ENCODE measurements at regions not wholly inside any gene's neighbourhood (a gene's known extent, or its start where the extent isn't known, plus 50 kb on each side); places are given as distances from the start of the nearest gene placed in this dataset.

GRCh38 chr1:67594764-67595163 is 90.2 kb upstream of the GADD45A start:
- no peaks in the 10 kb centered on the region for H3K9me3 ChIP-seq (replicated peaks)
- no peaks in the 10 kb centered on the region for H3K36me3 ChIP-seq
- no peaks in the 10 kb centered on the region; the same call in 1 of the 2 replicates for H3K27me3 ChIP-seq (replicated peaks)
- H3K27ac ChIP-seq, result no peak overlapping the region
- no peak overlapping the region for H3K4me3 ChIP-seq
- H3K4me1 ChIP-seq (replicated peaks), result peaks cover 22% of the 10 kb centered on the region
- DNase-seq (ENCODE audit: low read depth in 1 of 2, low spot score in 2 of 2), result no peak

- H3K27ac ChIP-seq, result no peak overlapping the region
- no peak overlapping the region for H3K4me3 ChIP-seq
- H3K27me3 ChIP-seq (replicated peaks), result no peaks in the 10 kb centered on the region; the same call in 1 of the 2 replicates
- no peaks in the 10 kb centered on the region for H3K36me3 ChIP-seq
- H3K4me1 ChIP-seq (replicated peaks), result peaks cover 12% of the 10 kb centered on the region
- no peak for DNase-seq (ENCODE audit: low read depth in 1 of 2, low spot score in 2 of 2)
- H3K9me3 ChIP-seq (replicated peaks), result no peaks in the 10 kb centered on the region
Measured at GRCh38 chr1:67596674-67597073, 88.3 kb upstream of the GADD45A start.

DNA sequence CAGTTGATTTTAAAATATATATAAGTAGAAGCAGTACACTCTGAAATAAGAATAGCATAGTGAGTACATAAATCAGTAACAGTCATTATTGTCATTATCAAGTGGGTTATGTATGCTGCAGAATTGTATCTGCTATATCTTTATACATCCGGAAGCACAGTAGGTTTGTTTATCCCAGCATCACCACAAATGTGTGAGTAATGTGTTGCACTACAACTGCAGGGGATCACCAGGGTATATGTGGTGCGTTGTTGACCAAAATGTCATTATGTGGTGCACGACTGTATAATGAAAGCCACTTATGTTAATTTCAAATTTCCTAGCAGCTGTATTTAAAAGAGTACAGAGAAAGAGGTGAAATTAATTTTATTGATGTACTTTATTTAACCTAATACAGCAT is 87.7 kb upstream of the GADD45A start:
- no peak overlapping the region for H3K4me3 ChIP-seq
- H3K27ac ChIP-seq, result no peak overlapping the region
- H3K9me3 ChIP-seq (replicated peaks), result no peaks in the 10 kb centered on the region
- peak in 1 of 2 experiments; percentile 23 for DNase-seq (ENCODE audit: low read depth in 1 of 2, low spot score in 2 of 2)
- no peaks in the 10 kb centered on the region; the same call in 1 of the 2 replicates for H3K27me3 ChIP-seq (replicated peaks)
- peaks cover 12% of the 10 kb centered on the region for H3K4me1 ChIP-seq (replicated peaks)
- no peaks in the 10 kb centered on the region for H3K36me3 ChIP-seq

DNA sequence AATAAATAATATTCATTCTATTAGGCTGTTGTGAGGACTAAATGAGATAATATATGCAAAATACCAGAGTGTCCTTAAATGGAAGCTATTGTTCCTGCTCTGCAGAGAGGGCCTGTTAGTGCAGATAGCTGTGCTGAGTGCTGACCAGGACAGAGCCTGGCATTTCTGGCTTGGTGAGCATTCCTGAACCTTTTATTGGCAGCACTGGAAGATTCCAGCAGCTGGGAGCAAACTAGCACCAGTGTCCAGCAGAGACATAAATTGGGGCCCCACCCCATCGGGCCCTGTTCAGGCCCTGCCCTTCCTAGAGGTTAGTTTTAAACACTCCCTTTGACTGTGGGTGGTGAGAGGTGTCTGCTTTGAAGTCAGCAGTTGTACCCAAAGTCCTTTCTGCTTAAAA is 85.9 kb upstream of the GADD45A start:
- H3K27me3 ChIP-seq (replicated peaks), result no peaks in the 10 kb centered on the region
- H3K4me1 ChIP-seq (replicated peaks), result peaks cover 12% of the 10 kb centered on the region
- no peak for DNase-seq (ENCODE audit: low read depth in 1 of 2, low spot score in 2 of 2)
- H3K4me3 ChIP-seq, result no peak overlapping the region
- H3K9me3 ChIP-seq (replicated peaks), result no peaks in the 10 kb centered on the region
- H3K36me3 ChIP-seq, result no peaks in the 10 kb centered on the region
- H3K27ac ChIP-seq, result no peak overlapping the region

DNA sequence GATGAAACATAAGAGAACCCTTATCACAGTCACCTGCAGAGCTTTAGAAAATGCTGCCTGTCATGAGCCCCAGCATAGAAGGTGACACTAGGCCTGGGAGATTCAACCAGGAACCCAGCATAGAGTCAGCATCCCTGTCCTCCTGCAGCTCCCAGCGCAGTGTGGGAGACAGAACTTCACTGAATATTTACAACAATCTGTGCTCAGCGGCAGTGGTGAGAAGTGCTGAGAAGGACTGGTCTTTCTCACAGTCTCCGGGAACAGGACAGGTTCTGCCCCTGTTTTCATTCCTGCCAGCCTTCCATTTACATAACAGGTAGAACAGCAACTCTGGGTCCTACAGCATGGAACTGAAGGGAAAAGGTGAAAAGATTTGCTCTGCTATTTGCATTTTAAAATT is 83.5 kb upstream of the GADD45A start:
- Histone ChIP-seq H3K36me3 (no peaks in the 10 kb centered on the region), H3K9me3 (replicated peaks) (no peaks in the 10 kb centered on the region)

DNA sequence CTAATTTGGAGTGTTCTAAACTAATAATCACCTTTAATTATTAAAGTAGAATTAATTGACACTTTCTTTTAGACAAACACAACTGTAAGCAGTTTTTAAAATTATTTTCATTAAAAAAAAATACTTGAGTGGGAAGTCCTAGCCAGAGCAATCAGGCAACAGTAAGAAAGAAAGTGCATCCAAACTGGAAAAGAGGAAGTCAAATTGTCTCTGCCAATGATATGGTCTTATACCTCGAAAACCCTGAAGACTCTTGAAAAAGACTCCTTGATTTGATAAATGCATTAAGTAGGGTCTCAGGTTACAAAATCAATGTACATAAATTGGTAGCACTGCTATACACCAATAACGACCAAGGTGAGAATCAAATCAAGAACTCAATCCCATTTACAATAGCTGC is 83.0 kb upstream of the GADD45A start:
- no peaks in the 10 kb centered on the region for H3K27me3 ChIP-seq (replicated peaks)
- H3K27ac ChIP-seq, result no peak overlapping the region
- no peak overlapping the region for H3K4me3 ChIP-seq
- H3K36me3 ChIP-seq, result no peaks in the 10 kb centered on the region
- H3K9me3 ChIP-seq (replicated peaks), result no peaks in the 10 kb centered on the region
- no peak for DNase-seq (ENCODE audit: low read depth in 1 of 2, low spot score in 2 of 2)
- peaks cover 10% of the 10 kb centered on the region for H3K4me1 ChIP-seq (replicated peaks)

More for the DNA sequence above, 83.5 kb upstream of the GADD45A start:
- DNase-seq (ENCODE audit: low read depth in 1 of 2, low spot score in 2 of 2), result no peak
- Histone ChIP-seq H3K27me3 (replicated peaks) (no peaks in the 10 kb centered on the region), H3K27ac (no peak overlapping the region), H3K4me1 (replicated peaks) (peaks cover 12% of the 10 kb centered on the region), H3K4me3 (no peak overlapping the region)

GRCh38 chr1:67604778-67605177 is 80.2 kb upstream of the GADD45A start:
- Histone ChIP-seq H3K9me3 (replicated peaks) (no peaks in the 10 kb centered on the region), H3K4me3 (no peak overlapping the region), H3K36me3 (no peaks in the 10 kb centered on the region), H3K4me1 (replicated peaks) (no peaks in the 10 kb centered on the region), H3K27ac (no peak overlapping the region), H3K27me3 (replicated peaks) (no peaks in the 10 kb centered on the region)
- no peak for DNase-seq (ENCODE audit: low read depth in 1 of 2, low spot score in 2 of 2)

DNA sequence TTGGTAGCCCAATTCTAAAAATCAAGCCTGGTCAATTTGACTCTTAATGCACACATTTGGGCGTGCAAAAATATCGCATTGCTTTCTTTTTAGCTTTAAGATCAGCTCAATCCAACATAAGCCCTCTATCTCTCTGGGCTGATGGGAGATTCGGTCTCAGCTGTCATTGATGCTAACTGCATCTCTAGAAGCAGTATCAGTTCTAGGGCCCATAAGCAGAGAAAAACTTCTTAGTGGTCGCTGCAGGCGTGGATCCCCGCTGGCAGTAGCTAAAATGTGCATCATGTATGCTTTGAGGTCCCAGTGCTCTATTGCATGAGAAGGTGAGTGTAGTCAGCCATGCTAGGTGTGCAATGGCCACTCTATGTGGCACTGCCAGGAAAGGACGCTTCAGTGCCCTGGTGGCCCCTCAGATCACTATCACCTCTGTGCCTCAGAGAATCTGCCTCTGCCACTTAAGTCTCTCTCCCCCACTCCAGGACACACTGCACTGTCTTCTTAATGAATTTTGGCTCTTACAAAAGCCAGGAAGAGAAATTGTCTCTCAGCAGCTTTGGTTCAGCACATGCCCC is 79.7 kb upstream of the GADD45A start:
- no peaks in the 10 kb centered on the region for H3K4me1 ChIP-seq (replicated peaks)
- H3K9me3 ChIP-seq (replicated peaks), result no peaks in the 10 kb centered on the region
- no peak overlapping the region for H3K4me3 ChIP-seq
- no peak for DNase-seq (ENCODE audit: low read depth in 1 of 2, low spot score in 2 of 2)
- no peaks in the 10 kb centered on the region for H3K27me3 ChIP-seq (replicated peaks)
- no peak overlapping the region for H3K27ac ChIP-seq
- no peaks in the 10 kb centered on the region for H3K36me3 ChIP-seq

DNA sequence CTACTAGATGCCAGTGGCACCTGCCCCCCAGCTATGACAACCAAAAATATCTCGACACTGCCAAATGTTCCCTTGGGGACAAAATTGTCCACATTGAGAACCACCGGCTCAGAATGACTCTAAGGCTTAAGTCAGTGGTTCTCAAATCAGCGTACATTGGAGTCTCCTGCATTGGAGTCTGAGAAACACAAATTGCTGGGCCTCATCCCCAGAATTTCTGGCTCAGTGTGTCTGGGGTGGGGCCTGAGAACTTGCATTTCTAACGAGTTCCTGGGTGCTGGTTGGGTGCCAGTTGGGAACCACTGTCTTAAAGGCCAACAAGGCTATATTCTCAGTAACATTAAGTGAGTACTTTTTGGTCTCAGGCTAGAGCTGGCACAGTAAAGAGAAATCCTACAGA is 77.7 kb upstream of the GADD45A start:
- H3K36me3 ChIP-seq, result no peaks in the 10 kb centered on the region
- no peaks in the 10 kb centered on the region for H3K4me1 ChIP-seq (replicated peaks)
- no peaks in the 10 kb centered on the region for H3K9me3 ChIP-seq (replicated peaks)
- no peaks in the 10 kb centered on the region for H3K27me3 ChIP-seq (replicated peaks)
- H3K4me3 ChIP-seq, result no peak overlapping the region
- no peak overlapping the region for H3K27ac ChIP-seq
- DNase-seq (ENCODE audit: low read depth in 1 of 2, low spot score in 2 of 2), result no peak

- H3K9me3 ChIP-seq (replicated peaks), result no peaks in the 10 kb centered on the region
- no peaks in the 10 kb centered on the region for H3K36me3 ChIP-seq
- no peak overlapping the region for H3K27ac ChIP-seq
- H3K4me1 ChIP-seq (replicated peaks), result no peaks in the 10 kb centered on the region
- DNase-seq (ENCODE audit: low read depth in 1 of 2, low spot score in 2 of 2), result no peak
- H3K27me3 ChIP-seq (replicated peaks), result no peaks in the 10 kb centered on the region
- no peak overlapping the region for H3K4me3 ChIP-seq
Measured at GRCh38 chr1:67607699-67608098, 77.3 kb upstream of the GADD45A start.

GRCh38 chr1:67608661-67609576 is 76.1 kb upstream of the GADD45A start:
- Histone ChIP-seq H3K4me1 (replicated peaks) (no peaks in the 10 kb centered on the region), H3K36me3 (no peaks in the 10 kb centered on the region), H3K27ac (no peak overlapping the region), H3K4me3 (no peak overlapping the region), H3K27me3 (replicated peaks) (no peaks in the 10 kb centered on the region), H3K9me3 (replicated peaks) (no peaks in the 10 kb centered on the region)
- no peak for DNase-seq (ENCODE audit: low read depth in 1 of 2, low spot score in 2 of 2)

DNA sequence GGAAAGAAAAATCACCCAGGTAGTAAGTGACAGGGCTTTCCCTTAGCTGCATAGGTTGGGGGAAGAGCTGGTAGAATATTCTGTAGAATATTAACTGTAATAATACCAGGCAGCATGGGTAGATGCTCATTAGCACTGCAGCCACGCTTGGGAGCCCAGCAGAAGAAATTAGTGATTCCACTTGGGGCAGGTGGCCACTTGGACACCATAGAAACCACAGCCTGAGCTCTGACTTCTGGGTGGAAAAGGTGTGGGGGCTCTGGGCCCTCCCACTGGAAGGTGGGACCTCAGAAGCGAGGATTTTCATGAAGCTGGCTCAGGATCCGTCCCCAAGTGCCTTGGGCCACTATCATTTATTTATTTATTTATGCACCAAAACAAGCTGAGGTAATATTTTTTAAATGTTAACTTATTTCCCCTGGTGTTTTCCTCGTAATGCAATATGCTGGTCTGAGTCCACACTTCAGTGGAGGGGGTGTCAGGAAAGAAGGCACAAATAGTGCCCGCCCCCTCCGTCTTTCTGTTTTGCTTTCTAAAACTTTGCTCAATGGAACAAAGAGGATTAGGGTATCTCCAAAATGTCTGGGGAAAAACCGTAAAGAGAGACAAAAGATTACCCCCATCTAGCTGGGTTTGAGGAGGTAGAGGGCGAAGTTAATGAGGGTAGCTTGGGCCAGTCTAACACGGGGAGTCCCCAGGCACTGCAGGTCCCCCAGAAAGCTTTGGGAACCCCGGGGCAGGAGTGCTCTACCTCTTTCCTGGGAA is 75.2 kb upstream of the GADD45A start:
- no peak for DNase-seq (ENCODE audit: low read depth in 1 of 2, low spot score in 2 of 2)
- no peak overlapping the region for H3K27ac ChIP-seq
- H3K36me3 ChIP-seq, result no peaks in the 10 kb centered on the region
- H3K4me1 ChIP-seq (replicated peaks), result peaks cover 3% of the 10 kb centered on the region; the same call in 1 of the 2 replicates
- H3K9me3 ChIP-seq (replicated peaks), result no peaks in the 10 kb centered on the region
- H3K27me3 ChIP-seq (replicated peaks), result no peaks in the 10 kb centered on the region
- H3K4me3 ChIP-seq, result no peak overlapping the region

DNA sequence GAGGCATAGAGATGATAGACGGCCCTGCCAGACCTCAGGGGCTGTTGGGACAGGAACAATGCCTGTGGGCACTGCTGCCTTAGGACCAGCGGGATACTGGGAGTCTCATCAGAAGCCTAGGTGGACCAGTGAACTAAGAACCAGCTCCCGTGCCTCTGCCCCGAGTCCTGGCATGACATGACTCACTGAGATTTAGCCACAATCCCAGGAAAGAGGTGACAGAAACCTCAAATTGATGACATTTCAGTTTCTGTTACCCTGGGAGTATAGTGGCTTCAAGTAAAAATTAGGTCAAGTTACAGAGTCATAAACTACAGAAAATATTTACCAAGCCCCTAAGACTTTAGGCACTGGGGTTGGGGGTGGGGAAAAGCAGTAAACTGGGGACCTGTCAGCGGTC is 74.6 kb upstream of the GADD45A start:
- Histone ChIP-seq H3K27ac (no peak overlapping the region), H3K4me3 (no peak overlapping the region), H3K27me3 (replicated peaks) (no peaks in the 10 kb centered on the region), H3K36me3 (no peaks in the 10 kb centered on the region), H3K4me1 (replicated peaks) (peaks cover 3% of the 10 kb centered on the region; the same call in 1 of the 2 replicates), H3K9me3 (replicated peaks) (no peaks in the 10 kb centered on the region)
- DNase-seq (ENCODE audit: low read depth in 1 of 2, low spot score in 2 of 2), result no peak

- Histone ChIP-seq H3K9me3 (replicated peaks) (no peaks in the 10 kb centered on the region), H3K4me1 (replicated peaks) (peaks cover 7% of the 10 kb centered on the region; the same call in 1 of the 2 replicates), H3K36me3 (no peaks in the 10 kb centered on the region), H3K27me3 (replicated peaks) (no peaks in the 10 kb centered on the region), H3K4me3 (no peak overlapping the region), H3K27ac (no peak overlapping the region)
- DNase-seq (ENCODE audit: low read depth in 1 of 2, low spot score in 2 of 2), result no peak
Measured at GRCh38 chr1:67611846-67612245, 73.2 kb upstream of the GADD45A start.

Measured in SJSA1 (cell line).